Calu3 (cell line): ENCODE measurements at regions not wholly inside any gene's neighbourhood (a gene's known extent, or its start where the extent isn't known, plus 50 kb on each side); places are given as distances from the start of the nearest gene placed in this dataset.

Source experiments
- BruUV-seq: library from RNA; stranded (reverse); fragments of 400-500 nt; replicated peaks from 2 replicates; lab custom pipeline; 2021; lab: Mats Ljungman, UMichigan
- CTCF ChIA-PET: fragments of 300-600 bp; sonication (Branson Sonifier 250); formaldehyde crosslinking; loops from one replicate; lab custom pipeline; 2022; ENCODE audit warnings: antibody characterized with exemption; lab: Charles Lee
- DNase-seq: peaks from one replicate; pipeline ENCODE4 v3.0.0; 2022
- H3K27ac Mint-ChIP-seq: one replicate; pipeline ENCODE4 v1.8.0; 2022; ENCODE audit warnings: mixed read lengths; ENCODE audit not compliant: unreplicated experiment
- H3K27me3 Mint-ChIP-seq: one replicate; pipeline ENCODE4 v1.8.0; 2022; ENCODE audit warnings: mixed read lengths; ENCODE audit not compliant: unreplicated experiment
- H3K36me3 Mint-ChIP-seq: one replicate; pipeline ENCODE4 v1.8.0; 2022; ENCODE audit warnings: mild to moderate bottlenecking, moderate library complexity, mixed read lengths; ENCODE audit not compliant: insufficient read depth, unreplicated experiment
- H3K4me1 Mint-ChIP-seq: one replicate; pipeline ENCODE4 v1.8.0; 2022; ENCODE audit warnings: mild to moderate bottlenecking, low read depth, mixed read lengths; ENCODE audit not compliant: unreplicated experiment
- H3K4me3 Mint-ChIP-seq: one replicate; pipeline ENCODE4 v1.8.0; 2022; ENCODE audit warnings: mild to moderate bottlenecking, low read depth, moderate library complexity, mixed read lengths; ENCODE audit not compliant: unreplicated experiment
- H3K9me3 Mint-ChIP-seq: one replicate; pipeline ENCODE4 v1.8.0; 2022; ENCODE audit warnings: low read depth, mixed read lengths; ENCODE audit not compliant: unreplicated experiment
- CTCF ChIP-seq: fragments of 200-600 bp; IDR thresholded peaks from one replicate; pipeline ENCODE4 v1.8.0; 2022; ENCODE audit warnings: antibody characterized with exemption; ENCODE audit not compliant: unreplicated experiment
- intact Hi-C: fragments of 100-400 bp; cut with micrococcal nuclease; formaldehyde crosslinking; loops from one replicate; pipeline ENCODE4 v1.10.0; 2022; ENCODE audit not compliant: unreplicated experiment

DNA sequence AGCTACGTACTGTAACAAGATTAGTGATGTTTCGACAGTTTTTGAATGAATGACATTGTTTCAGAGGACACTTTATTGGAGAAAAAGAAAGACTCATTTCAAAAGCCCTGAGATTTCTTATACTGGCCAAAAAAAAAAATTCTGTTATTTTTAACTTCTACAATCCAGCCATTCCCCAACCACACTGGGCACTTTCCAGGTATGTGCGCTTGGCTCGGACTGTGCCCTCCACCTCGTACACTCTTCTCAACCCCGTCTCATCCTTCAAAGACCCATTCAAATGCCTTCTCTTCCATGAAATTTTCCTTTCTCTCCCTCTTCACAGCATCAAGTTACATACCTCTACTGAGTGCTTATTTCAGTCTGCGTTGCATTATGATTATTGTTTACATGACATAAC is 328.5 kb upstream of the SOX2 start:
- CTCF ChIA-PET = no interaction called here
- no peak for DNase-seq
- TF ChIP-seq CTCF = no peak
- Mint-ChIP-seq H3K27ac (no peak overlapping the region), H3K27me3 (no peaks in the 10 kb centered on the region), H3K9me3 (peaks cover 4% of the 10 kb centered on the region), H3K4me1 (peaks cover 16% of the 10 kb centered on the region), H3K4me3 (no peak overlapping the region), H3K36me3 (no peaks in the 10 kb centered on the region)
- no TSS peak for BruUV-seq
- intact Hi-C loops = no loop called here

- no TSS peak for BruUV-seq
- TF ChIP-seq CTCF = no peak
- CTCF ChIA-PET = interaction anchor here (0.6 kb wide), 1 partner anchor 451 kb away, joined by 3 read pairs; no protein-coding TSS in a partner anchor
Measured at GRCh38 chr3:181382656-181383055, 329.1 kb upstream of the SOX2 start.

GRCh38 chr3:181379278-181379677 is 332.4 kb upstream of the SOX2 start:
- Mint-ChIP-seq H3K4me3 (no peak overlapping the region), H3K9me3 (peaks cover 2% of the 10 kb centered on the region), H3K4me1 (peaks cover 16% of the 10 kb centered on the region), H3K36me3 (no peaks in the 10 kb centered on the region), H3K27me3 (no peaks in the 10 kb centered on the region), H3K27ac (no peak overlapping the region)
- CTCF ChIA-PET = interaction anchor here (0.7 kb wide), 2 partner anchors 111 to 554 kb away, joined by 4 to 5 read pairs; no protein-coding TSS in a partner anchor
- BruUV-seq = no TSS peak
- no peak for TF ChIP-seq CTCF
- intact Hi-C loops = no loop called here
- no peak for DNase-seq

More at GRCh38 chr3:181382656-181383055, 329.1 kb upstream of the SOX2 start:
- Mint-ChIP-seq H3K4me3 (no peak overlapping the region), H3K36me3 (no peaks in the 10 kb centered on the region), H3K9me3 (peaks cover 4% of the 10 kb centered on the region), H3K27ac (no peak overlapping the region), H3K27me3 (no peaks in the 10 kb centered on the region), H3K4me1 (peaks cover 16% of the 10 kb centered on the region)
- DNase-seq = no peak
- intact Hi-C loops = no loop called here

- TF ChIP-seq CTCF = no peak
- CTCF ChIA-PET = interaction anchor here (0.6 kb wide), 1 partner anchor 45 kb away, joined by 3 read pairs; no protein-coding TSS in a partner anchor
Measured at GRCh38 chr3:181369637-181370036, 342.1 kb upstream of the SOX2 start.

More at GRCh38 chr3:181369637-181370036, 342.1 kb upstream of the SOX2 start:
- DNase-seq = no peak
- intact Hi-C loops = no loop called here
- no TSS peak for BruUV-seq
- Mint-ChIP-seq H3K9me3 (no peaks in the 10 kb centered on the region), H3K4me1 (no peaks in the 10 kb centered on the region), H3K4me3 (no peak overlapping the region), H3K27ac (no peak overlapping the region), H3K27me3 (no peaks in the 10 kb centered on the region), H3K36me3 (no peaks in the 10 kb centered on the region)
